ENCODE measurements at regions not wholly inside any gene's neighbourhood (a gene's known extent, or its start where the extent isn't known, plus 50 kb on each side); places are given as distances from the start of the nearest gene placed in this dataset.
"Not testable (repeated sequence)": the region's sequence is repeated elsewhere in the genome, so short reads cannot be mapped to it uniquely, and the experiment has no call there.

GRCh38 chr1:25011275-25011674 is 81.2 kb upstream of the RUNX3 start:
- H3K4me3 ChIP-seq (ENCODE audit: low read depth, low read length) = no peak overlapping the region
- CTCF ChIA-PET = interaction anchor here (0.7 to 1.7 kb wide), 3 partner anchors 11 to 79 kb away, joined by 3 to 7 read pairs (median 5); no protein-coding TSS in a partner anchor
- no peak for TF ChIP-seq CTCF (IDR thresholded peaks at IDR 0.05; ENCODE audit: insufficient read depth, low read length, missing control alignments)
- POLR2A ChIA-PET = no interaction called here
- no peak for DNase-seq (ENCODE audit: low read depth, low spot score)

- POLR2A ChIA-PET = no interaction called here
- CTCF ChIA-PET = interaction anchor here (1.4 kb wide), 1 partner anchor 27 kb away, joined by 3 read pairs; no protein-coding TSS in a partner anchor
- DNase-seq (ENCODE audit: low read depth, low spot score) = no peak
- no peak overlapping the region for H3K4me3 ChIP-seq (ENCODE audit: low read depth, low read length)
- no peak for TF ChIP-seq CTCF (IDR thresholded peaks at IDR 0.05; ENCODE audit: insufficient read depth, low read length, missing control alignments)
Measured at GRCh38 chr1:25009671-25010262, 79.7 kb upstream of the RUNX3 start.

GRCh38 chr1:25008192-25008485 is 78.1 kb upstream of the RUNX3 start:
- TF ChIP-seq CTCF (IDR thresholded peaks at IDR 0.05; ENCODE audit: insufficient read depth, low read length, missing control alignments) = no peak
- ChIA-PET POLR2A (no interaction called here), CTCF (interaction anchor here (1.1 kb wide), 1 partner anchor 29 kb away, joined by 3 read pairs; no protein-coding TSS in a partner anchor)
- no peak for DNase-seq (ENCODE audit: low read depth, low spot score)
- H3K4me3 ChIP-seq (ENCODE audit: low read depth, low read length) = no peak overlapping the region

- DNase-seq (ENCODE audit: low read depth, low spot score) = not testable (repeated sequence)
- CTCF ChIA-PET = interaction anchor here (0.7 to 1.5 kb wide), 3 partner anchors 29 to 390 kb away, joined by 3 to 4 read pairs (median 3); no protein-coding TSS in a partner anchor
Measured at GRCh38 chr1:25007390-25008191, 77.5 kb upstream of the RUNX3 start.

GRCh38 chr1:25006770-25007169 is 76.7 kb upstream of the RUNX3 start:
- DNase-seq (ENCODE audit: low read depth, low spot score) = no peak
- CTCF ChIA-PET = interaction anchor here (0.7 to 1.5 kb wide), 2 partner anchors 30 to 389 kb away, joined by 3 to 4 read pairs; no protein-coding TSS in a partner anchor
- POLR2A ChIA-PET = no interaction called here
- H3K4me3 ChIP-seq (ENCODE audit: low read depth, low read length) = no peak overlapping the region
- no peak for TF ChIP-seq CTCF (IDR thresholded peaks at IDR 0.05; ENCODE audit: insufficient read depth, low read length, missing control alignments)

More at GRCh38 chr1:25007390-25008191, 77.5 kb upstream of the RUNX3 start:
- H3K4me3 ChIP-seq (ENCODE audit: low read depth, low read length); POLR2A ChIA-PET: not testable (repeated sequence)

GRCh38 chr1:25004355-25004754 is 74.3 kb upstream of the RUNX3 start:
- POLR2A ChIA-PET = no interaction called here

More at GRCh38 chr1:25004355-25004754, 74.3 kb upstream of the RUNX3 start:
- CTCF ChIA-PET = interaction anchor here (1.5 kb wide), 1 partner anchor 33 kb away, joined by 8 read pairs; no protein-coding TSS in a partner anchor
- TF ChIP-seq CTCF (IDR thresholded peaks at IDR 0.05; ENCODE audit: insufficient read depth, low read length, missing control alignments) = no peak
- DNase-seq (ENCODE audit: low read depth, low spot score) = no peak
- H3K4me3 ChIP-seq (ENCODE audit: low read depth, low read length) = no peak overlapping the region

Measured in AG04449 (cell line).